Glomerular visceral epithelial cell (primary cell): ENCODE measurements at regions not wholly inside any gene's neighbourhood (a gene's known extent, or its start where the extent isn't known, plus 50 kb on each side); places are given as distances from the start of the nearest gene placed in this dataset.
"Not testable (repeated sequence)": the region's sequence is repeated elsewhere in the genome, so short reads cannot be mapped to it uniquely, and the experiment has no call there.

Experiments
- DNase-seq: peaks from one replicate; pipeline ENCODE4 v3.0.0-alpha.2; 2016; ENCODE audit errors: extremely low spot score

DNA sequence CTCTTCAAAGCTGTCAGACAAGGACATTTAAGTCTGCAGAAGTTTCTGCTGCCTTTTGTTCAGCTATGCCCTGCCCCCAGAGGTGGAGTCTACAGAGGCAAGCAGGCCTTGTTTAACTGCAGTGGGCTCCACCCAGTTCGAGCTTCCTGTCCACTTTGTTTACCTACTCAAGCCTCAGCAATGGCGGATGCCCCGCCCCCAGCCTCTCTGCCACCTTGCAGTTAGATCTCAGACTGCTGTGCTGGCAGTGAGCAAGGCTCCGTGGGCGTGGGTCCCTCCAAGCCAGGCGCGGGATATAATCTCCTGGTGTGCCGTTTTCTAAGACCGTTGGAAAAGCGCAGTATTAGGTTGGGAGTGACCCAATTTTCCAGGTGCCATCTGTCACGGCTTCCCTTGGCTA is 144.5 kb upstream of the GOT2 start:
- not testable (repeated sequence) for DNase-seq

DNA sequence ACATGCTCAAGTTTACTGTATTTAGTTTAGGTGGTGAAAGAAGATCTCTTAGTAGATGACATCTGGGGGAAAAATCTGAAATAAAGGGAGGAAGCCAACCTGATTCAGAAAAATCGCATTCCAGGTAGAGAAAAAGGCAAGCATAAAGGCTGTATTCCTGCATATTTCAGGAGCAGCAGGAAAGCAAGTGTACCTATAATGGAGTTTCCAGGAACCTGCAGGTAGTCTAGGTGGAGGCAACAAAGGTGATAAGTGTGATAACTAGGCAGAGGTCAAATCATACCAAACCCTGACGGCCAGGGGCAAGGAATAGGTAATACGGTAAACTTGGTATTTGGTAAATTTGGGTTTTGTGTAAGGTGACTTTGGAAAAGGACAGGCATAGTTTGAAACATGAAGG is 132.8 kb upstream of the GOT2 start:
- no peak for DNase-seq

DNA sequence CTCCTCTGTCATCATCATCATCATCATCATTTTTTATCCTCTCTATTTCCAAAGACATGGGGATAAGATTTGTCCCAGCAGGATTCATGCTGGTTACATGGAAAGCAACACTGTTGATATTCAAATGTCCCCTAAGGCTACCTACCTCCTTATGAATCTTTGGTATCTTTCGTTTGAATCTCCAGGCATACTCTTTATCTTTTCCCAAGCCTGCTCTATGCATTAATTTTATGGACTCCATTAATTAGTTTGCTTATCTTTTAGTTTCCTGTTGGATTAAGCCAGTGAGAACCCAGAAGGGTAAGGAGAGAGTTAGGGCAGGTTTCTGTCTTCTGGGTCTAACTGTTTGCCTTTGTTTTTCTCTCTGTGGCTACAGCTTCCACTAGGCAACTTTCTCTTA is 129.6 kb upstream of the GOT2 start:
- DNase-seq: no peak

DNA sequence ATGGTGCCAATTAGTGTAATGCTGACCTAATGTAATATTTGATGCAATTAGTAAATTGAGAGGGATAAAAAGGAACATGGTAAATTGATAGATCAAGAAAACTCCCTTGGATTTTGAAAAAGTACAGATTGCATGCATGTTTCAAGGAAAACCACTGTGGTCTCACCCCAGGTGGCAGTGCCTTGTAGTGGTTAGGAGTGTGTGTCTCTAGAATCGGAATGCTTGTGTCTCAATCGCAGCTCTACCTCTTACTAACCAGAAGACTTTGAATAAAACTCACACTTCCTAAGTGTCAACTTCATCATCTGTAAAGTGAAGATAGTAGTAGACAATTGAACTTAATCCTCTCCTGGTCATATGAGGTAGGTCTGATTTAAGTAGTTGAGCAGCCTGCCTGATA is 128.9 kb upstream of the GOT2 start:
- DNase-seq: no peak

DNA sequence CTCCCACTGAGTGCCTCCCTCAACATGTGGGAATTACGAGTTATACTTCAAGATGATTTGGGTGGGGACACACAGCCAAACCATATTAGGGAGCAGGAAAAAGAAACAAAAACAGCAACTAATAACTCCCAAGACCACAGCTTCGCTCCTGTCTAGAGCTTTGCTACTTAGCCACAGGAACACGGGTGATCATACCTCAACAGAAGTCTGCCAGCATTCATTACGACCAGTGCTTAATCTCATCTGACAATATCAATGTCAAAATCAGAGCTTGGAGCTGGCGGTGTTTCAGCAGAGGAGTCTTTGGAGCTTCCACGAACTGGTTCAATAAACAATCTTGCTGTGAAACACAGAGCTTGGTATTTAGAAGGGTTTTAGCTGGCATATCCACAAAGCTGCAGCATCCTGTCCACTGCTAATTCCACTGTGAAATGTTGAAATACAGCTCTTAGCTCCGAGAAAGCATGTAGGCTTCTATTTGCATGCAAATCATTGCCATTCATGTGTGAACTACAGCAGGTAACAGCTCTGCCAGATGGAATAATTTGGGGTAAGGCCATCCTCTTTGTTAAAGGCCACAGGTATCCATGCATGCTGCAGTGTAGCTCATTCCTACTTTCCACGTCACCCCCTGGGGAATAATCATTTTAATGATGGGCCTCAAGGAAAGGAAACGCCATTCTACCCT is 128.4 kb upstream of the GOT2 start:
- DNase-seq: no peak

DNA sequence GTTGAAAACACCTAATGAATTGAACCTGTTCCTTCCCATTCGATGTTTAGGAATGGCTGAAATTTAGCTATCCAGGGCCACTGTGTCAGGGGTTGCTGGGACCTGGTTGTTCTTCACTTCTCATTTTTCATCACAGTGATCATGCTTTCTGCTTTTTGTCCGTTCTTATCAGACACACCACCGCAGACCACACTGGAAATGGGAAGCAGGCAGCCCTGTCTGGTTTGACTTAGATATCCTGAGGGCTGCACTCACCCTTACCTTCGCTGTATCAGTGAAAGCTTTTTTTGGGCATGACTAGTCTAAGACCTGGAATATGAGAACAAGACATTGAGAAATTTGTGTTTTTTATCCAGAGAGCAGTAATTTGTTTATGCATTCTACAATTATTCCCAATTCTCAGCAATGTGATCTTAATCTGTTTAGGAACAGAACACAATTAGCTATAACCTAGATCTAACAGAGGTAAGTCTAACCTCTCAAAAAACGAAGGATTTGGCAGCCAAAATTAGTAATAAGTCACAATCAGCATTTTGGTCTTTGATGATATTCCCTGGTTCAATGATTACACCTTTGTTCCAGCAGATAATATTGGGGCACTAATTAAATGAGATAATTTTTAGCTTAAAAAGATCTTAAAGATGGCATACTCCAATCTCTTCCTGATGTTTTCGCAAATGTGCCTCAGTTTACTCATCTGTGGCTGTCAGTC is 126.0 kb upstream of the GOT2 start:
- no peak for DNase-seq

DNA sequence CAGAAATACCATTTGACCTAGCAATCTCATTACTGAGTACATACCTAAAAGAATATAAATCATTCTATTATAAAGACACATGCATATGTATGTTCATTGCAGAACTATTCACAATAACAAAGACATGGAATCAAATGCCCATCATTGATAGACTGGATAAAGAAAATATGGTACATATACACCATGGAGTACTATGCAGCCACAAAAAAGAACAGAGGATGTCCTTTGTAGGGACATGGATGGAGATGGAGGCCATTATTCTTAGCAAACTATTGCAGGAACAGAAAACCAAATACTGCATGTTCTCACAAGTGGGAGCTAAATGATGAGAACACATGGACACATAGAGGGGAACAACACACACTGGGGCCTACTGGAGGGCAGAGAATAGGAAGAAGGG is 124.5 kb upstream of the GOT2 start:
- DNase-seq: not testable (repeated sequence)

DNA sequence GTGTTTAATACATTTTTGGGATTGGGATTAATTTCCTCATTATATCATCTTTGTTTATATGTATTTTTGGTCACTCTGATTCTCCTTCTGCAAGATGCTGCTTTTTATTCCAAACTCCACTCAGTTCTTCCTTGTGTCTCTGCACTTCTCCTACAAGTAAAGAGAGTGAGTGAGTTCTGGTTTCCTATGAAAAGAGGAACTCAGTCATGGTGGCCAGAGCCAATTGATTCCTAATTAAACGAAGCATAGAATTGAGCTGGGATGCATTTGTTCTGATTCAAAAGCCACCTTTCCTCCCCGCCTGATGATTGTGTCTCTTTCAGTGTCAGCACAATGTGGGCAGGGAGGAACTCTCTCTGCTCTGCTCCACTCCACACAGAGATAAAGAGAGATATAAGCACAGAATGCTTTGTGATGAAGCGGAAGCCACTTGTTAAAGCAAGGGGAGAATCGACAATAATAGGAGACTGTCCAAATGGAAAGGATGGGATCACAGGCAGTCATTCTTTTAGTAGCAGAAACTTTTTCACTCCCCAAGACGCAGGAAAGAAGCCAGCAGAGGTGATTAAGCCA is 121.3 kb upstream of the GOT2 start:
- DNase-seq: no peak

DNA sequence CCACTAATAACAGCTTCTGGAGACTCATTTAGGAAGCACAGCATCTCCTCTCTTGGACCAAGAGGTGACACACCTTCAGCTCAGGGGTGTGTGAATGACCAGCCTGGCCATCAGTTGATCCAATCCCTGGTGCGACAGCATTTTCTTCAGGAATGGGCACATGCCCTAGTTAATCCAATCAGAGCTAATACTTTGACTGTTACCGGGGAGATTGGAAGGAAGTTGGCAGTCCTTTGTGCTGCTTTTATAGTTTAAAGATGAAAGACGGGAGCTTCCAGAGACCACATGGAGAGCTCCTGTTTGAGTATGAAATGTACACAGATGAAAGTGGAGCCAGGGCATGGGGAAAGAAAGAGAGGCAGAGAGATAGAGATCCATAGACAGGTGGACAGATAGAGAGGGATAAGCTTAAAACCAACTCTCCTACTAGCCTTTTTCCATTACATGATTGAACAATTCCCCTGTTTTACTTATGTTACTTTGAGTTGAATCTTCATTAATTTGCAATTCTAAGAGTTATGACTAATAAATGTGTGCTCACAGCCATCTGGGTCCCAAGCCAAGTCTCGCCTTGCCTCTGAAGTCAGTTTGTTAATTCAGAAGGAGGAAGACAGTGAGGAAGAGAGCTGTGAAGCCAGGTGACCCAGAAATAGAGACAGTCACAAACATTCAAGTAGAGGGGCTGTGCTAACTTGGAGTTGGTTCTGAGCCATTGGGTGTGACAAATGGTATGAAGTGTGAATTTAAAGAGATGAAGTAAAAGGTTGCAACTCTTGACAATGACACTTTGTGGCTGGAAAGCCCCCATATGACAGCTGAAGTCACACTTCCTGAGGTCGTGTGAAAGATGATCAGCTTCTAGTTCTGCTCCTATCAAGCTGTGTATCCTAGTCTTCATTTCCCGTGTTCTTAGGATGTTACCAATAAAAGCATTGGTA is 120.0 kb upstream of the GOT2 start:
- DNase-seq: no peak

DNA sequence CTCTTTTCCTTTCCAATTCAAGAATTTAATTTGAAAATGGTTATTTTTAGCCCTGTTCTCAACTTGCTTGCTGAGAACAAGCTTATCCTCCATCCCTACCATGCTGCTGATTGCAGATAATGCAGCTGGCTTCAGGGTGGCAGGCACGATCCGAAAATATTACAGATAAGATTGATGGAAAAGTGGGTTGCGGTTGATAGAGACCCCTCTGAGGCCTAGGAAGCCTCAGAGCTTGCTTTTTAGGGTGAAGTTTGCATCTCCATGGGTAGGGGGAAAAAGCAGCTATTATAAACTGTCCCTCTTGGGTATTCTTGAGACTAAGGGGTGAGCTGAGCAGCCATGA is 116.5 kb upstream of the GOT2 start:
- DNase-seq: no peak

DNA sequence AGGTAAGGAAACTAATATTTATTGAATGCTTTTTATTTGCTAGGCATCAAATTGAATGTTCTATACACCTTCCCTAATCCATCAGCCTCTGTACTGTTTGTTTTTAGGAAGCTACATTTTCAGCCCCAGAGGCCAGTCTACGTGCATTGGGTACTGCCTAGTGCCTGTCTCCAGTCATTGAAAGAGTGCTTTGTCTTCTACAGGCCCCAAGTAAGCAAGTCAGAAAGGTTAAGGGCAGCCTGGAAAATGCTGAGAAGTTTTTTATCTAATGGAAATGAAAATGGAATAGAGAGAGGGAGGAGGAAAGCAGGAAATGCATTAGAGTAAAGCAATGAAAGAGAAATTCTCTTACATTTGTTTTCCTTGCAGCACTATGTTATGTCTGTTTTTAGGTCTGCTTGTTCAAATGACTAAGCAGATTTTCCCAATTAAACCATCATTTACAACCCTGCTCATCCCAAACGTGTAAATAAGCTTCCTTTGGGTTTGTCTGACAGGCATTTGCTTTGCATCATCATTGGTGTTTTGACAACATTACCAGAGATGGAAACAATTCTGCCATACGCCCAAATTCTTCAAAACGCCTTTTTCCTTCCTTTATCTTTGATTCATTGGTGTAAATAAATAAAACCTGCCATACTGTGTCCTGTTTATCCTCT is 116.0 kb upstream of the GOT2 start:
- DNase-seq: no peak

DNA sequence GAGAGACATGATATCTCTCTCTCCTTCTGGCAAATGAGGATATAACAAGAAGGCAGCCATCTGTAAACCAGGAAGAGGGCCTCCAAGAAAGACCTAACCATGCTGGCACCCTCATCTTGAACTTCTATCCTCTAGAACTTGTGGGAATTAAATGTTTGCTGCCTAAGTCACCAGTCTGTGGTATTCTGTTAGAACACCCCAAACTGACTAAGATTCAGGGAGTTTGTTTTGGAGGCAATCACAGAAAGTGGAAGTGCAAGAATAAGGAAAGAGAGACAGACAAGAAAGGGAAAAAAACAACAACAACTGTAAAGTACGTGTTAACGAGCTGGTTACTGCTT is 114.5 kb upstream of the GOT2 start:
- DNase-seq: no peak

DNA sequence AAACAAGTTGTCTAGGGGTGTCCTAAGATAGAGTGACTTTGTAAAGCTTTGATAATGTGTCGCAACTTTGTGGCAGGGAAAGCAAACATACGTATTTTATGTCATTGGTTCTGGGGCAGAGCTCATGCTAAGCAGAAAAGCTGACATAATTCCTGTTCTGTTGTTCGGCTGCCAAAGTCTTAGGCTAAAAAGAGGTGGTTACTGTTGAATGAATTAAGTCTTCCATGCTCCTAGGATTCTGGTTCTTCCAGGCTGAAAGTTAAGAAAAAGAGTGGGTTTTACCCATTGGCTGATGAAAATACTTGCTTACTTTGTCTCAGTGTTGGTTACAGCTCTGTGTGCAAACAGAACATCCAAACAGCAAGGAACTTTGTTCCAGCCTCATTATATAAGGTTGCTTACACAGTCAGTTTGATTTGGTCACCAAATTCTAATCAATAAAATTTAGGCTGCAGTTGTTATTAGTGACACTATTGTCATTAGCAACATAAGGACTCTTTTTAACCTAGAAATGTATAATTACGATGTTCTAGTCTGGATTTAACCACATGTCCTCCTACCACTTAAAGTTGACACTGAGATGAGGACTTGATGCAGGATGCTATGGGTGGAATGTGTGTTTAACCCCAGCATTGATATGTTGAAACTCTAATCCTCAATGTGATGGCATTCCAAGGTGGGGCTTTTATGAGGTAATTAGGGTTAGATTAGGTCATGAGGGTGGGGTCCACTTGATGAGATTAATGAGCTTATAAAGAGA is 114.0 kb upstream of the GOT2 start:
- DNase-seq: no peak

DNA sequence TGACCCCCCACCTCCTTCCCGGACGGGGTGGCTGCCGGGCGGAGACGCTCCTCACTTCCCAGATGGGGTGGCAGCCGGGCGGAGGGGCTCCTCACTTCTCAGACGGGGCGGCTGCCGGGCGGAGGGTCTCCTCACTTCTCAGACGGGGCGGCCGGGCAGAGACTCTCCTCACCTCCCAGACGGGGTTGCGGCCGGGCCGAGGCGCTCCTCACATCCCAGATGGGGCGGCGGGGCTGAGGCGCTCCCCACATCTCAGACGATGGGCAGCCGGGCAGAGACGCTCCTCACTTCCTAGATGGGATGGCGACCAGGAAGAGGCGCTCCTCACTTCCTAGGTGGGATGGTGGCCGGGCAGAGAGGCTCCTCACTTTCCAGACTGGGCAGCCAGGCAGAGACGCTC is 112.1 kb upstream of the GOT2 start:
- DNase-seq: not testable (repeated sequence)

DNA sequence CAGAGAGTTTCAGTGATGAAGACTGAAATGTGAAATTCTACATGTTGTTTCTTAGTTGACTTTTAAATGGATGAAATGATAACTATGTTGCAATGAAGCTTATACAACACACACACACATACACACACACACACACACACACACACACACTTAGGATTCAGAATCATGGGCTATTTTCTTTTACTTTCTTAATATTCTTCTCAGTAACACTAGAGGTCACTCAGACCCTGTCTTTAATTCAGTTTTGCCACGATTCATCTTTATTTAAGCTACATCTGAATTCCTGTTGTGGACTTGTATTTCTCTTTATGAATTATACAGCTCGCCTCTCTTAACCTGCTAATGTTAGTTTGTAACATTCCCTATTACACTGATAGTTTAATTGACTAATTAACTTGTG is 109.6 kb upstream of the GOT2 start:
- DNase-seq: no peak

DNA sequence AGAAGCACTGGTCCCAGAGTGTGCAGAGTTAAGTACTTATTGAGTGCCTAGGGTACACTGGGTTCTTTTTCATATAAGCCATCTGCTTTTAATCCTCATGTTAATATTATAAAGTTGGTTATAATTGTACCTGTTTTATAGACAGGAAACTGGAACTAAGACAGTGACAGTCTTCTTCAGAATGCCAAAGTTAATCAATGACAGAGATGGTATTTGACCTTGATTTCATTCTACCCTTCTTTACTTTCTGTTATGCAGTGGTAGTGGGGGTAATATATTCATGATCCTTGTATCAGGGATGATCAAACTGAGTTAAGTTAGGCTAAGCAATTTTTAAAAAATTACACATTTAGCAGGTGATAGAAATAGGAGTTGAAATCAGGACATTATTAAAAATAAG is 108.6 kb upstream of the GOT2 start:
- no peak for DNase-seq

DNA sequence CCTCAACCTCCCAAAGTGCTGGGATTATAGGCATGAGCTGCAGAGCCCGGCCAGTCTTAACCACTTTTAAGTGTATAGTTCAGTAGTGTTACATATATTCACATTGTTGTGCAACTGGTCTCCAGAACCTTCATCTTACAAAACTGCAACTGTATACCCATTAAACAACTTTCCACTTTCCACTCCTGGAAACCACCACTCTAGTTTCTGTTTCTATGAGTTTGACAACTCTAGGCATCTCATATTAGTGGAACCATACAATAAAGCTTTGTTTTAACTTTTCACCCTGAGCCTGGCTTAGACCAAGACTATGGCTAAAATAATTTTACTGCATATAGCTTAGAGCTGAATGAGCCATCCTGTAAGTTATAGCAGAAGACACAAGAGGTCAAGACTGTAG is 108.0 kb upstream of the GOT2 start:
- no peak for DNase-seq

DNA sequence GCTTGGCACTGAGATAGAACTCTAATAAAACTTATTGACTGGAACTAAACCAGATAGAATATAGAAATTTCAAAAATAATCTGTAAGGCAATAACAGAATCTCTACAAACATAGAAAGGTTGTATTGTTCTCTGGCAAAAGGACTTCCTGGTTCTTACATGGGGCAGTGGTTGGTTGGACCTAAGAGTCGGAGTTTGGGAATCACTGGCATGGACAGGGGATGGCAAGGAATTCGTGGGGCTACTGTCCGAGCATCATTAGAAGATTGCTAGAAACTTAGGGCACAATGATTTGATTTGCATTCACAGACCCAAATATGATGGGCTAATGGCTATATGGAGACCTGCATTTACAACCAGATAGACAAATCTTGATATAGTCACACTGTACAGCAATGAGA is 103.8 kb upstream of the GOT2 start:
- DNase-seq: no peak

DNA sequence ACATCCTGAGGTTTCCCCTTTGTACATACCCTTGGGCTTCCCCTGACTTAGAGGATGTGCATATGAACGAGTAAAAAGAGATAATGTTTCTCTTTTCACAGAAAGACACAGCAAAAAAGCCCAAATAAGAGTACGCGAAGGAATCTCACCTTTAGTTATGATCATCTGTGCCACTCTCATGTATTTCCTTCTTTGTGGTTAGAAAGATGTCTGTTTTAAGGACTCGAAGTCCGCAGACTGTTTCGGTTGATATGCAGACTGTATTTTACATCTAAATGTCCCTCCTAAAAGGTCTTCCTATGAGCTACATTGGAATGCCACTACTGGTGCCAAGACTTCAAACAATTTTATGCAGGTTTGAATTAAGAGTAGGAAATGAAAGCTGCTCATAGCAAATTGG is 102.3 kb upstream of the GOT2 start:
- no peak for DNase-seq

DNA sequence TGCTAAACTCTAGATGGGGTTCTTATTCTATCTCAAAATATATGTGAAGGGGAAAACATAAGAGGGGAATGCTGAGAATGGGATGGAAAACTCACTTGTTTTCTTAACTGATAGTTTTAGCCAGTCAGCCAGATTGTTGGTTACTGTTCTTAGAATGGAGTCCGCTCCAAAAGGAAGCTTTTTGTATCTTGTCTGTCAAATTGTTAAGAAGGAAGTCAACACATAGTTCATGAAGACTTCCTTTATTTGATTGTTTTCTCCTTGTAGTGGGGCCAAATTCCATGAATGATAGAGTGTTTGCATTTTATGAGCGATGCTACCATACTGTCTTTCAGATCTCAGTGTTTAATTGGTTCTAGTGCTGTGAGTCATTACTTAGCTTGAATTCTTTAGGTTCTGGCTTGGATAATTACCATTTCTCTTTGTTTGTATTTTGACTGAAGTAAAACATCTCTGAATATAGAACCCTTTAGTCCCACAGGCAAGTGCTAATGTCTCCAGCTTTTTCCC is 98.3 kb upstream of the GOT2 start:
- DNase-seq: no peak

DNA sequence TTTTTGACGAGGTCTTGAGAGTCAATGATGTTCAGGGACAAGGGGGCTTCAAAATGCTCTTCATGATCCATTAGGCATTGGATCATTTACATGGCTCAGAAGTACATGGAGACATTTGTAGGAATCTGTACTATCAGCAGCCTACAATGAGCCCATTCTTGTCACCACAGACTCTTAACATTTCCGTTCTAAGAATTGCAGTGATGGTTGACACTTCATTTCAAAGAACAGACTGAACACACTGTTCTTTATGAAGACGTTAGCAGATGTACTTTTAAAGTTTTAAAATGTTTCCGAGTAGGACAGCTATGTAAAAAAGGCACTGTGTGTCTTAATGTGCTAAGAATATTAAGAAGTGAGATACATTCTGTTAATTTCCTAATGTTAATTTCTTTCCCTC is 97.3 kb upstream of the GOT2 start:
- DNase-seq: no peak
